NCI-H2196 treated with DMSO at 0.1 percent for 48 hours (cell line): ENCODE measurements at regions not wholly inside any gene's neighbourhood (a gene's known extent, or its start where the extent isn't known, plus 50 kb on each side); places are given as distances from the start of the nearest gene placed in this dataset.
"Not testable (repeated sequence)": the region's sequence is repeated elsewhere in the genome, so short reads cannot be mapped to it uniquely, and the experiment has no call there.

ENCODE experiments used
- DNase-seq: peaks from one replicate; lab custom pipeline; 2025; ENCODE audit not compliant: unreplicated experiment; lab: John Stamatoyannopoulos, UW

DNA sequence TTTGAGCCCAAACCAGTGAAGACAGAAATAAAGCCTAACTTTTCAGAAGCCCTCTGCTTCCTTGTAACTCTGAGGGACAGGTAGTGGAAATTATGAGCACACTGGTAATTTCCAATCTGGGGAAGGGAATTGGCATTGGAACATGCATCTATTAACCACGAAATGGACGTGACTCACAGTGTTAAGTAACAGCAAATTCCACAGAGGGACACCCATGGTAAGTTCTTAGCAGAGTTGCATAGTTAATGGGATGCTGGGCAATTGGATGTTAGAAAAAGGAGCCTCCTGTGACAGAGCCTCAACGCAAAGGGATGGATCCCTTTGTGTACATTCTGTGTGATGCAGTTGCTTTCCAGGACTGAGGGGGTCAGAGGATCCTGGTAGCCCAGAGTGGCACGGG, 168.6 kb downstream of the SEMA6D start:
- DNase-seq, result no peak

DNA sequence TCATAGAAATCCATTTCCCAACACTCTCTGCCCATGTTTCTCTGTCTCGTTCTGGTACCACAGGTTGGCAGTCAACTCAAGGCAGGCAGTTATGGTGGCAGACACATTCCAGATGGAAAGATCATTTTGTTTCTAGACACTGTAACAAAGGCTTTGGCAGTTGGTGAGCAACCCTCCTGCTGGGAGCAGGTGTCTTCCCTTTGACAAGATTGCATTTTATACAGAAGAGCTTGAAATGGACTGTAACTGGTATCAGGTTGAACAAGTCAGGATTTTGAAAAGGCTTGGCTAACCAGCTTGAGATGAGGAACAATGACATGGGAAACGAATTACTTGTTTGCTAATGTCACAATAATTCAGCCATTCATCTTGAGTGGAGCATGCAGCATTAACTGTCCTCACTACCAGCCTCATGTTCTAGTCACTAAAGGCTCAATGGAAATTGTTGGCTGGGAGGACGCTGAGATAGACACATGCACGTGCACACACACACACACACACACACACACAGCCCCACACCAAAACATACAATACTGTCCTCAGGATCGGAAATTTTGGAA, 170.0 kb downstream of the SEMA6D start:
- peak; percentile 22 for DNase-seq

DNA sequence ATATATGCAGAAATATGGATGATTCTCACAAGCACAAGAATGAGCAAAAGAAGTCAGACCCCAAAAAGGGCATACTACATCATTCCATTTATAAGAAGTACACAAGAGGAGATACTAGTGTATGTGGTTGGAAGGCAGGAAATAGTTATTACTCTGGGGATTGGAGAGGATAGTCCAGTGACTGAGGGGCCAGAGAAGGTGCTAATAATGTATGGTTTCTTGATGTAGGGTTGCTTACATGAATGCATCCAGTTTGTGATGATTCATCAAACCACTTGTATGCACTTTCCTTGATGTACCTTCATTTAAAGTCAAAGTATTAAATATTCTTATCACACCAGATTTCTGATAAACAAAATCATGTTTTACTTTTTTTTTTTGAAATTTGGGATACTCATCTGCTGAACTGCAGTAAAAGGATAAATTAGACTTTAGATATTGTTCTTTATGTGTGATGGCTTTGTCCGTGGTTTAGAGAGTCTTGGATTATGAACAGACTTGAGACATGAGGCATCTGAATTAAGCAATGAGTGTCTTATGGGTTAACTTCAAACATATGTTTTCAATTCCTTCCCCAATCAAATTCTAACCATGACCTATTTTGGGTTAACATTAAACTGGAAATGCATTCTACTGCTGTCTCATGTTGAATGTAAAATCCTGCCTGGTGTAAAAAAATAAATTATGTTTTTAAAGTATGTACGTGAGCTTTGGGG, 171.2 kb downstream of the SEMA6D start:
- DNase-seq, result no peak

DNA sequence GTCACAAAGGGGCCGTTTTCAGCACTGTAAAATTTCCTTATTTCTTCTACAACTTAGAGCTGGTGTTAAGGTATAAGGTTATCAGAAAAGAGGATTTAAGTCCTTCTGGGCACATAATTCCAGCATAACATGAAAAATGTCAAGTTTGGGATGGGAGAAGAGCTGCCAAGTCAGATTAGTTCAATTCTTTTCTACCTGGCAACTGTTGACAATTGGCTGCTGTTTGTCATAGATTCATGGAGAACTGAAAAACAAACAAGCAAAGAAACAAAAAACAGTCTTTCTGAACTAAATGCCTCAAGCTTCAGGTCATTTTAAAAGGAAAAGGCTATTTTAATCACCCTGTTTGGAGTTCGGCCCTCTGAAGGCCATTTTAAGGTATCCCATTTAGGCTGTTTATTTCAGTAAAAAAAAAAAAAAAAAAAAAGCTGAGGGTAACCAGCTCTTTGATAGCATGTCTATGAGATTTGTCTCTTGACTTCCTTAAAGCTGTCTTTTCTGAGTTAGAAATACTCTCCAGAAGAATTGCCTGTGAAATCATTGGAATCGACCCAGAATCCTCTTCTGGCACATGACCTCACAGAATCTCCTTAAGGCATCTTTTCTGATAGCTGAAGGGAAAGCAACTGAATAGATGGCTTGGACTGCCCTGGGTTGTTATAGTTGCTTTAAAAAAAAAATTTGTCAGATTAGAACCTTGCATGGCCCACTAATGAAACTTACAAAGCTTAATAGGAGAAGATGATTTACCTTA, 173.3 kb downstream of the SEMA6D start:
- no peak for DNase-seq

DNA sequence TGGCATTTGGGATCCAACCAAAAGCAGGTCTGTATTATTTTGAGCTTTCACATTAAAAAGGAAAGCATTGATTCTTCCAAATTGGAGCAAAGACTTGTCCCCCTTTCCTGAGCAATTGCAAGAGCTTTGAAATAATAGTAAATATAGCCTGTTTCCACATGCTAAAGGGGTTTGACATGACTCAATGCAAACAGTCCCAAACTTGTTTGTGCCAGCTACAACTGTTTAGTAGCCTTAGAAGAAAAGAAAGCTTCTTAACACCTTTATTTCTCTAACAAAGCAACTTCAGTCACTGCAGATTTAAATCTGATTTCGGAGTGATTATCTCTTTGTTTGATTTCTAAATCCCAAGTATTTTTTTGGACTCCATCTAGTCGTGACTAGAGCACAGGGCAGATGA, 180.2 kb downstream of the SEMA6D start:
- no peak for DNase-seq

DNA sequence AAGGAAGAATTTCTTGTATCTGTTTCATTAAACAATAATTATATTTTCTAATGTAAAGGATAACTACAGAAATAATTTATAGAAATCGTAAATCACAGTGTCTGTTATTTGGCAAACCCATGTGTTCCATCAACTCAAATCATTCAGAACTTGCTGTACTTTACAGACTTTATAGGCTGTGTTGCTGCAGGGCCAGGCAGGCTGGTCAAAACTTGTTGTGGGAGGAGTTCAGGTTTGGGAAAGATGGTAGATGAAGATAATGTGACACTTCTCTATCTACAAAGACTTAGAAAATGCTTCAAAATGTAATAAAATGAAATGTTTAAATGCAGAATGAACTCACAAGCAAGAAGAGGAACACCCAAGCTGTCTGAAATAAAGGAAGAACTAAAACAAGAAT, 183.4 kb downstream of the SEMA6D start:
- DNase-seq, result no peak

DNA sequence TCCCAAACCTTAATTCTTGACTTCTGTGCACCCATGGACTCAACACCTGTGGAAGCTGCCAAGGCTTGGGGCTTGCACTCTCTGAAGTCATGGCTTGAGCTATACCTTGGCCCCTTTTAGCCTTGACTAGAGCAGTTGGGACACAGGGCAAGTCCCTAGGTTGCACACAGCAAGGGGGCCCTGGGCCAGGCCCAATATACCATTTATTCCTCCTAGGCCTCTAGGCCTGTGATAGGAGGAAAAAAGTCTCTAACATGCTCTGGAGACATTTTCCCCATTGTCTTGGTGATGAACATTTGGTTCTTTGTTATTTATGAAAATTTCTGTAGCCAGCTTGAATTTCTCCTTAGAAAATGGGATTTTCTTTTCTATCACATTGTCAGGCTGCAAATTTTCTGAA, 186.1 kb downstream of the SEMA6D start:
- DNase-seq, result no peak

DNA sequence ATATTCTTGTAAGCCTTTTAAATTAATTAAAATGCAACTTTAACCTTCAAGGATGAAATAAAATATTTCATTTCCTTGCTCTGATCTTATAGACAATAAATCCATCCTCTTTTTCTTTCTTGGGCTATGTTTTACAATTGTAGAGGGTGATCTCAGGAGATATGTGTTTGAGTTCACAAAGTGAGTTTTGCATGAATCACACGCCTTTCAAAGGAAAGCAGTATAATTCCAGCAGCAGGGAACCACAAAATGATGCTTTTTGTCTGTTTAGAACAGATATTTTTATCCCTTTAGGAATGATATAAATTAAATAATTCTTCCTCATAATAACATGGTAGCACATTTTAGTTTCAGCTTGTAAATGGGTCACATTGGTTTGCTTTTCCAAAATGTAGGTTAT, 191.2 kb downstream of the SEMA6D start:
- no peak for DNase-seq

DNA sequence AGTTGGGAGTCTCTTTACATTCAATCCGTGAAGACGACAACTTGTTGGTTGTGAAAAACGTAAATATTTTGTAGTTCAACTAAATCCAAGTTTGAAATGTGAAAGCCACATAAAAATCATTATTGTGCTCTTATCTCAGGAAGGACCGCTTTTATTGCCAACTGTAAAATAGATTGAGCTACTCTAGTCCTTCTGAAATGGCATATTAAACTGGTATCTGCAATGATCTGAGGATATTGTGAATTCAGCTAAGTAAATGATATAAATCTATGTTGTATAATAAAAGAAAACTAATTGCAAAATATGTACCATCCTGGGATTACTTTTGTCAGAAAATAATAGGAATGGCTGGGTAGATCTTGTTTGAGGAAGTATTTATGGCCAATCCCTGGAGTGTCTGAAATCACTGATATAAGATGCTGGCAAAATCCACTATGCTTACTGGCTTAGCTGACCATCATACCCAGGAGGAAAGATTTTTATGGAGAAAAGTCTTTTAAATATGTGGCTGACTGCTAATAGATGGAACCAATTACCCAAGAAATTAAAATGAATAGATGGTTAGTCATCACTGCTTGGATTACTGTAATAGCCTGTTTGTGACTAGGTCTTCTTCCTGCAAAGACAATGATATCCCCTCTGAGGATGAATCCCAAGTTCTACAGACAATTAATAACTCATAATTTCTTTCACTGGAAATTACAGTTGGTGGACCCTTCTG, 191.8 kb downstream of the SEMA6D start:
- no peak for DNase-seq

DNA sequence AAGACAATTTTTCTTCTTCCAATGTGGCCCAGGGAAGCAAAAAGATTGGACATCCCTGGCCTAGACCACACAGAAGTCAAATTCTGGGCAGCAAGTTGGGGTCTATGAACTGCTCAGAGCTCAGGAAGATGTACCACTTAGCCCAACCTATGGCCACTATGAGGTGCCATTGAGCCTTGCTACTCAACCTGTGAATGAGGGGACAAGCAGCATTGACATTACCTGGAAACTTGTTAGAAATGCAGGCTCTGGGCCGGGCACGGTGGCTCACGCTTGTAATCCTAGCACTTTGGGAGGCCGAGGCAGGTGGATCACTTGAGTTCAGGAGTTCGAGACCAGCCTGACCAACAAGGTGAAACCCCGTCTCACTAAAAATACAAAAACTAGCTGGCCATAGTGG, 195.6 kb downstream of the SEMA6D start:
- DNase-seq, result not testable (repeated sequence)

DNA sequence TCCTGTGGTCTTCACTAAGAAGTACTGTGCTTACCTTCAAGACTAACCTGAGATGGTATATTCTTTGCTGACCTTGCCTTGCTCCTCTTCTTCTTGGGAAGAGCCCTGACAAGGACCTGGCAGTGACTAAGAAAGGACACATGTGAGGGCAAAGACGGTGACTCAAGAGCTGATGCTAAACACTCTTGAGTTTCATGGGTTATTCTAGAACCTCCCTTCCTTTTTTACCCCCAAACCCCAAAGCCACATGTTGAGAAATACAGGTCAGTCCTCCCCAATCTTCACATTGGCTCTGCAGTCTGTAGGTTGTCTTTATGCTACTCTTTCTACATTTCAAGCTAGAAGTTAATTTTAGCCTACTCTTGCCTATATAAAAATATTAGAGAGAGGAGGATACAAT, 200.6 kb downstream of the SEMA6D start:
- DNase-seq, result no peak

DNA sequence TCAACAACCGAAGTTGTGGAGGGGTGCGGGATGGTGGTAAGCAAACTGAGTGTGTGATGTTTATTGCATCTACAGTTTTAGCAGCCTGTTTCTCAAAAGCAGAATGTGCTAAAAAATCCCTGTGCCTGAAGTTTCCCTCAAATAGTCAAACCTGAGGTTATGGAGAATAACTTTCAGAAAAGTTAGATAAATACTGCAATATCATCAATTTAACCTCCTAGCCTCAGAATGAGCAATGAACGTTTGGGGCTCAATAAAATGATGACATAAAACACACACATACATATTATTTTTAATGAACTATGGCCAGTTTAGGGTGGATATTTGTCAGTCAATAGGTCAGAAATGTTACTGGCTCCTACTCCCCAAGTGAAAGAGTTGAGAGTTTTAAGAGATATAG, 201.6 kb downstream of the SEMA6D start:
- DNase-seq, result no peak

DNA sequence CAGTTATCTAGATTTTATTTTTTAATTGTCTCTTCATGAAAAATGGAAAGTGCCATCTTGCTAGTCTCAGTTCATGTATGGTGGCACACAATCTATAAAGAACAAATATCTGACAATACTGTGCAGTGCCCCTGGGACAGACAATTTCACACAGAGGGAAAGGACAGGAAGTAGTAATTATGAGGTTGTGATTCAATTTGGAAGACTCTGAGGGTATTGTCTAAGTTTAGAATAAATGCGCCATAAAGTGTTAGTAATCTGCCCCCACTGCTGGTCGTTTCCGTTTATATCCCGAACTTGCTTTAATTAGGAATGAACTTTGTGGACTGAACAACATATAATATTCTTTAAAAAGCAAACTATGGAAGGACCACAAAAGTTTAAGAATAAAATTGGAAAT, 196.4 kb upstream of the SLC24A5 start:
- no peak for DNase-seq

DNA sequence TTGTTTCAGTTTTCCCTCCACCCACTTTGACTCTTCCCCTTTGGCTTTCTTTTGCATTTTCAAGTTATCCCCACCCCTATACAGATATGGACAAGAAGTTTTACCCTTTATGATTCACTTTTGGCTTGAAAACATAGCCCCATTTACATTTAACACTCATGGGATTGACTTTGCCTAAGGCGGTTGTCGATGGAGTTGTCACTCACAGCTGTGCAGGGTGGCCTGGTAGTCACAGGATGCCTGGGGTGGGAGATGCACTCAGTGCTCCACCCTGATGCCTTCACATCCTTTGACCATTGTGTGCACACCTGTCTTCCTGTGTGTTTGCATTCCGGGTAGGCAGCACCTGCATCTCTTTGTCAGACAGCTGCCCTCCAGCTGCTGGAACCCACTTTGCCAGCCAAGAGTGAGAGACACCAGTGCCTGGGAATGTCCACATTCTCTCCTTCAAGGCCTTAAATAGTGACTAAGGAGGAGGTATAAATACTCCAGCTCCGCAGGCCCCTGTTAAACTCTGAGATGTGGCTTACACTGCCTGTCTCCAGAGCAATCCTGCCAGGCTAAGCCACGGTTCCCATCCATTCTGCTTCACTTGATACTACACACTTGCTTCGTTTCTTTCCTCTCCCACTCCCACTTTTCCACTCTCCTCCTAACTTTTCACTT, 191.5 kb upstream of the SLC24A5 start:
- DNase-seq, result no peak

DNA sequence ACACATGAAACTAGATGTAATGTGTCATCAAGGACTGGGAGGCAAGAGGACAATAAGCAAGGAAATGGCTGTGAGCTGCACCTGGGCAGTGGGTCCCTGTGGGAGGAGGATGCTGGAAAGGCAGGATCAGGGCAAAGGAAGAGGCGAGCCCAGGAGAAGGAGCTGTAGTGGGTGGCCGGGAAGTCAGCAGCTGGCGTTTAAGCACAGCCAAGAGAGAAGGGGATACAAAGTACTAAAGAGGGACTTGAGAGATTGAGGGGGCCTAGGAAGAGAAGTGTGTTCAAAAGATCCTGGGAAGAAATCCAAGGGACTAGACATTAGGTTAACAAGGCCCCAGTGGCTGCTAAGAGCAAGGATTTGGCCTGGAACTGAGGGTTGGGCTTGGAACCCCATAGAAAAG, 188.5 kb upstream of the SLC24A5 start:
- no peak for DNase-seq

DNA sequence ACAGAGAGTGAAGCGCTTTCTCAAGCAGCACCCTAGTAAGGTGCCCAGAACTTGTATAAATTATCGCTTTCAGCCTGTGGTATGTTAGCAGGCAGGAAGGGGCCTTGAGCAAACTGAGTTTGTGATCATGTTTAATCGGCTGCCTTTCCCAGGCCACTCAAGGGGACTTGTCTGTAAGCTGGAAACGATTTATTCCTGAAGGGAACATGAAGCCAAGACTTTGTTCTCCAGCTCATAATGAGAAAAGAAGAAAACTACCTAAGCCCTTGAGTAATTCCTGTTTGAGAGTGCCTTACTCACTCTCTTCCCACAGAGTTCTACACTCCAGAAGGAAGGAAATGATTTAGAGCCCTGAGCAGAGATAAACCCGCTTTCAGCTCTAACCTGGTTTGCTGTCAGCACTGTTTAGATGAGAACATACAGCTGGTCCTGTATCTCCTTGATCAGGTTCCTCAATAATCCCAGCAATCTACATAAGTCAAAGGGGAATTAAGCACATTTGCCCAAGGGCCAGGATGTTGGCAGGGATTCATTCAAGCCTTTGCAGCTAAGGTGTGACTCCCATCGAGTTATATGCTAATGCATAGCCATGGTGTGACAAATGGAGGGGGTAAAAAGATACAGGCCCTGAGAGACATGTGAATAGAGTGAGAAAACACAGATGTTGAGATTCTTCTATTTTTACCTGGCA, 187.7 kb upstream of the SLC24A5 start:
- no peak for DNase-seq

DNA sequence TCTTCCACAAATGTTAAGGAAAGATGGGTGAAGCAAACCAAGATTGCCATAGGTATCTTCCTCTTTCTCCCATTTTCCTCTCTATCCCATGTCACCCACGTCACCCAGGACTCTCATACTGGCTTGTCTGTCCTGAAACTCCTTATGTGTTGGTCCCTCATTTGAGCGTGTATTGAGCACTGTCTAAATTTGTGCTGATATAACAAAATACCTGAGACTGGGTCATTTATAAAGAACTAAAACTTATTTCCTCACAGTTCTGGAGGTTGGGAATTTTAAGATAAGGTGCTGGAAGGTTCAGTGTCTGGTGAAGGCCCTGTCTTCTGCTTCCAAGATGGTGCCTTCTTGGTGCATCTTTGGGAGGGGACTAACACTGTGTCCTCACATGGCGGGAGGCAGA, 186.9 kb upstream of the SLC24A5 start:
- DNase-seq, result no peak

DNA sequence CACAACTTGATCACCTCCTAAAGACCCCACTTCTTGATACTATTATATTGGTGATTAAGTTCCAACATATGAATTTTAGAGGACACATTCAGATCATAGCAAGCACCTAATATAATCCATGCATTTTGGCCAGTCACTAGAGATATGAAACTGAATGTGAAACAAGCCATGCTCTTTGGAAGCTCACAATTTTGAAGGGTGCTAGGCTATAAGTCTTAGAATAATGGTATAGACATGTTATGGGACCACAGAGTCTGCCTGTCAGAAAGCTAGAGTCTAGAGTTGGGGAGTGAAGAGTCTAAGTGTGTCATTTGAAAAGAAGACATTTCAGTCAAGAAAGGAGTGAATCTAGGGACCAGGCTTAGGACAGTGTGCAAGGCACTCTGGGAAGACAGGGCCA, 186.4 kb upstream of the SLC24A5 start:
- no peak for DNase-seq

DNA sequence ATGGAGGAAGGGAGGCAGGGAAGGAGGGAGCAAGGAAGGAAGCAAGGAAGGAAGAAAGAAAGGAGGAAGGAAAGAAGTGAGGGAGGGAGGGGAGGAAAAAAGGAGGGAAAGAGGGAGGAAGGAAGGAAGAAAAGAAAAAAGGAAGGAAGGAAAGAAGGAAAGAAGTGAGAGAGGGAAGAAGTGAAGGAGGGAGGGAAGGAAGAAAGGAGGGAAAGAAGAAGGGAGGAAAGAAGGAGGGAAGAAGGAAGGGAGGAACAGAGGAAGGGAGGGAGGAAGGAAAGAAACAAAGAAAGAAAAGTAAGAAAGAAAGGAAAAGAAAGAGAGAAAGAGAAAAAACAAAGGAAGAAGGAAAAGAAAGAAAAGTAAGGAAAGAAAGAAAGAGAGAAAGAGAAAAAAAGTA, 183.0 kb upstream of the SLC24A5 start:
- no peak for DNase-seq

DNA sequence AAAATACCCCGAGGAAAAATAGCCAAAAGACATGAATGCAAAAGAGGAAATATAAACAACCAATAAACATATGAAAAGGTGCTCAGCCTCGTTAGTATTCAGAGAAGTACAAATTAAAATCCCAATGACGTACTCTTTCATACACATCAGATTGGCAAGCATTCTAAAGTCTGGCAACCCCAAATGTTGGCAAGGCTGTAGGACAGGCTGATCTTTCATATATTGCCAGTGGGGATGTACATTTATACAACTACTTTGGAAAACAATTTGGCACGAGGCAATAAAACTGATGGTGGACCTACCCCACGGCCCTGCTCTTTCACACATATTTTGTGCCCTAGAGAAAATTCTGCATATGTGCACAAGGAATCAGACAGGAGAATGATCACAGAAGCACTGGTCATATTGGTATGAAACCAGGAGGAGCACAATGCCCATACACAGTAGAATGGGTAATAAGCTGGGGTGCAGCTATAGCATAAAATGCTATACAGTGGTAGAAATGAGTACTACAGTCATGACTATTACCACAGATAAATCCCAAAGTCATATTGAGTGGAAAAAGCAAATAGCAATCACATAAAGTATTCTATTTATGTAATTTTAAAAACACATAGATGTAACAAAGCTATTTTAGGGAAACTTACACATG, 176.0 kb upstream of the SLC24A5 start:
- DNase-seq, result no peak
